Gastrocnemius medialis (tissue), 4 donors: ENCODE measurements at regions not wholly inside any gene's neighbourhood (a gene's known extent, or its start where the extent isn't known, plus 50 kb on each side); places are given as distances from the start of the nearest gene placed in this dataset.

ENCODE experiments used
- POLR2A ChIP-seq, 2 donors: fragments of 450-650 bp; IDR thresholded peaks; one replicate each; pipeline ENCODE4 v1.6.1; 2017; ENCODE audit warnings: antibody characterized with exemption in 2 of 2, mild to moderate bottlenecking in 2 of 2, moderate library complexity in 2 of 2
- TF ChIP-seq, protein P1 (sequence below), 5 experiments: fragments of 450-650 bp in 3 of 5; fragments of 200-600 bp in 2 of 5; sonication (generic) in 2 of 5; IDR thresholded peaks in 4 of 5; conservative IDR thresholded peaks in 1 of 5; 1 replicate in 4 of 5; 2 replicates in 1 of 5; pipeline ENCODE4 v1.5.1; 2016 to 2019; ENCODE audit warnings: antibody characterized with exemption in 5 of 5, mild to moderate bottlenecking in 3 of 5, moderate library complexity in 3 of 5

GRCh38 chr3:124174910-124175874, 183.3 kb upstream of the ROPN1 start:
- TF ChIP-seq POLR2A (IDR thresholded peaks at IDR 0.05), result no peak
- TF ChIP-seq, protein P1, sequence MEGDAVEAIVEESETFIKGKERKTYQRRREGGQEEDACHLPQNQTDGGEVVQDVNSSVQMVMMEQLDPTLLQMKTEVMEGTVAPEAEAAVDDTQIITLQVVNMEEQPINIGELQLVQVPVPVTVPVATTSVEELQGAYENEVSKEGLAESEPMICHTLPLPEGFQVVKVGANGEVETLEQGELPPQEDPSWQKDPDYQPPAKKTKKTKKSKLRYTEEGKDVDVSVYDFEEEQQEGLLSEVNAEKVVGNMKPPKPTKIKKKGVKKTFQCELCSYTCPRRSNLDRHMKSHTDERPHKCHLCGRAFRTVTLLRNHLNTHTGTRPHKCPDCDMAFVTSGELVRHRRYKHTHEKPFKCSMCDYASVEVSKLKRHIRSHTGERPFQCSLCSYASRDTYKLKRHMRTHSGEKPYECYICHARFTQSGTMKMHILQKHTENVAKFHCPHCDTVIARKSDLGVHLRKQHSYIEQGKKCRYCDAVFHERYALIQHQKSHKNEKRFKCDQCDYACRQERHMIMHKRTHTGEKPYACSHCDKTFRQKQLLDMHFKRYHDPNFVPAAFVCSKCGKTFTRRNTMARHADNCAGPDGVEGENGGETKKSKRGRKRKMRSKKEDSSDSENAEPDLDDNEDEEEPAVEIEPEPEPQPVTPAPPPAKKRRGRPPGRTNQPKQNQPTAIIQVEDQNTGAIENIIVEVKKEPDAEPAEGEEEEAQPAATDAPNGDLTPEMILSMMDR (IDR thresholded peaks at IDR 0.05 in 4 of 5, conservative IDR thresholded peaks at IDR 0.05 in 1 of 5), result no peak
